ENCODE measurements at regions not wholly inside any gene's neighbourhood (a gene's known extent, or its start where the extent isn't known, plus 50 kb on each side); places are given as distances from the start of the nearest gene placed in this dataset.

DNA sequence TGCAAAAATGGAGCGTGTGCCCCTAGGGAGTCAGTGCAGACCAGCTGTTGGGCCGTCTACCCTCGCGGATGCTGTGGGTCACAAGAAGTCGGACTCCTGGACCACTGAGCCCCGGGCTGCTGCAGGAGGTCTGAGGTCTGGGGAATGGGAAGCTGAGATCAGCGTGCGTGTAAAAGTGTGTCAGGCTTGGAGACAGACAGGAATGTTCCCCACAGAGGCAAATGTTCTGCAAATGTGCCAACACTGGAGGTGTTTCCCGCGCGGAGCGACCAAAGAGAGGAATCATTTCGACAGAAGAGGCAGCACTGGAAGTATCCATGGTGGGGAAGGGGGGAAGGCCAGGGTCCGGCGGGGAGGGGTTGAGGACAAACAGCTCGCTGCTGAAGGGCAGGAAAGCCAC lies 643.8 kb upstream of the MGMT start:
- no peaks in the 10 kb centered on the region for H3K9me3 ChIP-seq (ENCODE audit: control insufficient read depth, low read length)
- no peak overlapping the region for H3K9ac ChIP-seq
- H3K27me3 ChIP-seq (ENCODE audit: control insufficient read depth, insufficient read depth, low read length): no peaks in the 10 kb centered on the region
- no peak overlapping the region for H2AFZ ChIP-seq
- H3K79me2 ChIP-seq: no peaks in the 10 kb centered on the region
- no peak for TF ChIP-seq CTCF (IDR thresholded peaks at IDR 0.05)
- H3K36me3 ChIP-seq (ENCODE audit: control insufficient read depth, insufficient read depth, low read length): no peaks in the 10 kb centered on the region
- H3K4me2 ChIP-seq (ENCODE audit: low read length): no peak overlapping the region
- H3K4me3 ChIP-seq (ENCODE audit: low read depth, low read length): no peak overlapping the region
- H3K4me1 ChIP-seq: no peaks in the 10 kb centered on the region
- H3K27ac ChIP-seq: no peak overlapping the region

- no peaks in the 10 kb centered on the region for H3K9me3 ChIP-seq (ENCODE audit: control insufficient read depth, low read length)
- no peaks in the 10 kb centered on the region for H3K27me3 ChIP-seq (ENCODE audit: control insufficient read depth, insufficient read depth, low read length)
- no peaks in the 10 kb centered on the region for H3K36me3 ChIP-seq (ENCODE audit: control insufficient read depth, insufficient read depth, low read length)
- no peak overlapping the region for H2AFZ ChIP-seq
- no peak for TF ChIP-seq CTCF (IDR thresholded peaks at IDR 0.05)
- H3K9ac ChIP-seq: no peak overlapping the region
- H3K79me2 ChIP-seq: no peaks in the 10 kb centered on the region
- H3K4me1 ChIP-seq: no peaks in the 10 kb centered on the region
- H3K27ac ChIP-seq: no peak overlapping the region
- H3K4me3 ChIP-seq (ENCODE audit: low read depth, low read length): no peak overlapping the region
- H3K4me2 ChIP-seq (ENCODE audit: low read length): no peak overlapping the region
These were observed 641.4 kb upstream of the MGMT start for GRCh38 chr10:128825626-128826025.

DNA sequence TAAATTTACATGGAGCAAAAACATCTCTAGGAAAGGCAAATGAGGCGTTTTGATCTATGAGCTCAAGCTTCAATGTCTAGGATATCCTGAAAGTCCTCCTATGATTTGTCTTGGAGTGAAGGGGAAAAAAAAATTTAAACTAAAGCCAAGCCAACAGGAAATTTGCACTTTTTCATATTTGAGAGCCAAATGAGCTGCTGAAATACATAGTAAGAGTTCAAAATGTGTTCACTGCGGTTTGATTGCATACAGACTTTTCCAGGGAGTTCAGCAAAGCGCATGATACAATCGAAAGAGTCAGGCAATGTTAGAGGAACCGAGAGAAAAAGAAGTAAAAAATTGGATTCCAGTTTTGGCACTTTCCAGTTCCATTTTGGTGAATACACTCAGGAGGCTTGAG lies 633.4 kb upstream of the MGMT start:
- H3K79me2 ChIP-seq: no peaks in the 10 kb centered on the region
- H3K9me3 ChIP-seq (ENCODE audit: control insufficient read depth, low read length): no peaks in the 10 kb centered on the region
- H3K27me3 ChIP-seq (ENCODE audit: control insufficient read depth, insufficient read depth, low read length): no peaks in the 10 kb centered on the region
- H3K4me3 ChIP-seq (ENCODE audit: low read depth, low read length): no peak overlapping the region
- no peaks in the 10 kb centered on the region for H3K4me1 ChIP-seq
- H3K9ac ChIP-seq: no peak overlapping the region
- no peak overlapping the region for H2AFZ ChIP-seq
- no peak overlapping the region for H3K27ac ChIP-seq
- no peak for TF ChIP-seq CTCF (IDR thresholded peaks at IDR 0.05)
- no peaks in the 10 kb centered on the region for H3K36me3 ChIP-seq (ENCODE audit: control insufficient read depth, insufficient read depth, low read length)
- no peak overlapping the region for H3K4me2 ChIP-seq (ENCODE audit: low read length)

DNA sequence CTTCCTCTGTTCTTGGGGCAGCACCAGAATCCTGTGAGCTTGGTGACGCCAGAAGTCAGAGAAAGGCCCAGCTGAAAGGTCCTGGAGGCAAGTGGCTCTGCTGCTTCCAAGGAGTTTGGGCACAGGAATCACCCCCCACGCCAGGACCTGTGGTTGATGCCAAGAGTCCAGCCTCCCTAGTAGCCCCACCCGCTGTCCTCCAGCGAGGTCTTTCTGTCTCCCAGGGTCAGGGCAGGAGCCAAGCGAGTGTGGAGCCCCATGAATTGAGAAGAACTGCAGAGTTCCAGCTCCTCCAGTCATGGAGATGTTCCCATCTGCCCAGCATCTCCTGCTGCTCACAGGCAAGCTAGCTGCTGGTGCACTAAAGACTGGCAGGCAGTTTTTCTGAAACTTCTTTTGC lies 631.7 kb upstream of the MGMT start:
- TF ChIP-seq CTCF (IDR thresholded peaks at IDR 0.05): no peak
- H2AFZ ChIP-seq: no peak overlapping the region
- no peaks in the 10 kb centered on the region for H3K27me3 ChIP-seq (ENCODE audit: control insufficient read depth, insufficient read depth, low read length)
- H3K9ac ChIP-seq: no peak overlapping the region
- no peaks in the 10 kb centered on the region for H3K4me1 ChIP-seq
- H3K9me3 ChIP-seq (ENCODE audit: control insufficient read depth, low read length): no peaks in the 10 kb centered on the region
- H3K36me3 ChIP-seq (ENCODE audit: control insufficient read depth, insufficient read depth, low read length): no peaks in the 10 kb centered on the region
- H3K4me2 ChIP-seq (ENCODE audit: low read length): no peak overlapping the region
- H3K79me2 ChIP-seq: no peaks in the 10 kb centered on the region
- H3K27ac ChIP-seq: no peak overlapping the region
- no peak overlapping the region for H3K4me3 ChIP-seq (ENCODE audit: low read depth, low read length)

GRCh38 chr10:128837478-128837877 lies 629.6 kb upstream of the MGMT start:
- H3K27ac ChIP-seq: no peak overlapping the region
- H2AFZ ChIP-seq: no peak overlapping the region
- no peaks in the 10 kb centered on the region for H3K4me1 ChIP-seq
- H3K36me3 ChIP-seq (ENCODE audit: control insufficient read depth, insufficient read depth, low read length): no peaks in the 10 kb centered on the region
- no peaks in the 10 kb centered on the region for H3K79me2 ChIP-seq
- no peak for TF ChIP-seq CTCF (IDR thresholded peaks at IDR 0.05)
- H3K27me3 ChIP-seq (ENCODE audit: control insufficient read depth, insufficient read depth, low read length): no peaks in the 10 kb centered on the region
- H3K9me3 ChIP-seq (ENCODE audit: control insufficient read depth, low read length): no peaks in the 10 kb centered on the region
- no peak overlapping the region for H3K4me3 ChIP-seq (ENCODE audit: low read depth, low read length)
- H3K4me2 ChIP-seq (ENCODE audit: low read length): no peak overlapping the region
- H3K9ac ChIP-seq: no peak overlapping the region

Measured in parathyroid adenoma (tissue), 2 donors.